ENCODE measurements at regions not wholly inside any gene's neighbourhood (a gene's known extent, or its start where the extent isn't known, plus 50 kb on each side); places are given as distances from the start of the nearest gene placed in this dataset.

- DNase-seq: no peak
Measured at GRCh38 chr7:33728873-33729551, 176.3 kb upstream of the BMPER start.

GRCh38 chr7:33729726-33730125 is 175.6 kb upstream of the BMPER start:
- DNase-seq: no peak

- no peak for DNase-seq
Measured at GRCh38 chr7:33730958-33731357, 174.4 kb upstream of the BMPER start.

DNA sequence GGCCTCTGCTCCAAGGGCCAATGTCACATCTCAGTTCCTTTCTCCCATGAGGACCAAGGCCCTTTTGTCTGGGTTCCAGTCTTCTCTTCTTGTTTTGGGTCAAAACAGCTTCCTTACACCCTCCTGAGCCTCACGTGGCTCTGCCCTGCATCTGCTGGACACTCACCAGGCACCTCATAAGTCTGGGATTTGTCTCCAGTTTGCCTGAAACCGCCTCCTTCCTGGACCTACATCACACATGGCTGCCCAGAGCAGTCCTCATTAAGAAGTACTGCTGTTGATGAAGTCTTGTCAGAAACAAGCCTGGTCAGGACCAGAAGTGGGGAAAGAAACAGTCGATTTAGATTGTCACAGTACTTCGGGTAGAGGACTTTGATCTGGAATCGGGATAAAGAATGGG is 173.4 kb upstream of the BMPER start:
- DNase-seq: no peak

- DNase-seq: no peak
Measured at GRCh38 chr7:33732462-33732861, 172.9 kb upstream of the BMPER start.

DNA sequence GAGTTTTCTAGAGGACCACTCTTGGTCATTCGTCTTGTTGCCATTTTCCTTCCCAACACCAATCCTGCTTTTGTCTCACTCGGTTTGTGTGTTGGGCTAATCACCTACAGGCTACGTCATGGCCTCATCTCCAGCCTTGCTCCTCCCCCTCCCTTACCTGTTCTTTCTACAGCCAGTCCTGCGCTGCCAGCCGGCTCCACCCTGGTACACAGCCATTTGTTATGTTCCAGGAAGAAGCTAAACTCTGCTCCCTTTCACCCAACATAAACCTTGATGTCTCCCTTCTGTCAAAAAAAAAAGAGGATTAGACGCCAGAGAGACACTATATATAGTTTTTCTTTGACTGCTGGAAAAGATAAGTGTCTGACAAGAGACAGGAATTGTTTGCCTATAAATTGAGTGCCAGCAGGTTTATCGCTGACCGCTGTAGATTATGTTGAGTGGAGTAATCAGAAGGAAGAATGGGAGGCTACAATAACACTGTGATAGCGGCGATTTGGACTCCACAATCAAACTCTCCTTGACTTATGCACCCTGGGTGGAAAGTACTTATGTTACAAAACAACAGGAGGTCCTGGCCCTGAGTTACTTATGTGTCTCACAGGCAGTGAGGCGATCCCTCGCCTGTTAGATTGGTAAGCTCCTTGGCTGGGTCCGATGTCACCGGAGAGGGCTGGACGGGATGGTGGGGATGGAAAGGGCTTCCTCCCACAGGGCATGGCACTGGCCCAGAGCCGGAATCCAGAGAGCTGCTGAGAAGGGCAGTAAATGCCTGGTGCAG is 171.3 kb upstream of the BMPER start:
- no peak for DNase-seq

GRCh38 chr7:33735403-33735802 is 169.9 kb upstream of the BMPER start:
- no peak for DNase-seq

- no peak for DNase-seq
Measured at GRCh38 chr7:33736521-33737221, 168.7 kb upstream of the BMPER start.

GRCh38 chr7:33738260-33738935 is 166.9 kb upstream of the BMPER start:
- DNase-seq: no peak

GRCh38 chr7:33739286-33739685 is 166.1 kb upstream of the BMPER start:
- DNase-seq: no peak

- DNase-seq: no peak
Measured at GRCh38 chr7:33742521-33742920, 162.8 kb upstream of the BMPER start.

DNA sequence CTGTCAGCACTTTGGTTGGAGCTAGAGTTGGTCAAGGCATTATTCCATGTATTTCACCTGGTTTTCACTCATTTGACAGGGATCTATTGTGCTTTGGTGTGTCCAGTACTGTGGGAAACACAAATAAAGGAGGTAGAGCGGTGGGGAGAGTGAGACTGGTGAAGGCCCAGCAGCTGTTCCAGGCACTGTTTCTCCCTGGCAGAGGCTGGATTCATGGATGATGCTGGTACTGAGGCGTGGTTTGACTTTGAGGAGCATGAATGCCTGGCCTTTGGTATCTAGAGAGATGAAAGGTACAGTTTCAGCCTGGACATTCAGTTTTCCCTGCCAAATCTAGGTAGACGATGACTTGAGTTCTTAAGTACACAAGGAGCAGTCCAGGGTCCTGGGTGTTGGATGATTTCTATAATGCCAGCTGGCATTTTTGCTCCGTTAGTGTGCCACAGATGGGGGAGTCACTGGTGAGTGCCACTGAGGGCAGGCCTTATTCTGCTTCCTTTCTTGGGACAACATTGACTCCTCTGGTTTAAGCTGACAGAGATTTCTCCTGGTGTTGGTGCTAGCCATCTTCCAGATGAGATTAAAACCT is 162.2 kb upstream of the BMPER start:
- DNase-seq: no peak

- DNase-seq: peak; percentile 52
Measured at GRCh38 chr7:33743594-33743993, 161.7 kb upstream of the BMPER start.

GRCh38 chr7:33744293-33745075 is 160.9 kb upstream of the BMPER start:
- DNase-seq: no peak

GRCh38 chr7:33745934-33746333 is 159.4 kb upstream of the BMPER start:
- DNase-seq: peak; percentile 85

DNA sequence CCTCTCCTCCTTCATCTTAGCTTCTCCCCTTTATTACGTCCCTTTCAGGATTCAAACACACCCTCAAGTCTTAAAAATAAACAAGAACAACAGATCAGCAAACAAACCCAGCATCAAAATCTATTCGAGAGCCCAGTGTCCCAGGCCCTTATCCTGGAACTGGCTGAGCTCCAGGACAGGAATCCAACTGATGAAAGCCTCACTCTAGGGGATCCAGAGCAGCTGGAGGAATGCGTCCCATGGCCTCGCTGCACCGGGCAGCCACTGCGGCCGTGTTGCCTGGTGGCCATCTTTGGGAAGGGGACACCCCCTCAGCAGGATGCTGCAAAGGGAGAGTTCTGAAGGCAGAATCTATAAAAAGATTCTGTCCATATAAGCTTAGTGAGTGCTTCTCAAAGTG is 156.5 kb upstream of the BMPER start:
- peak; percentile 31 for DNase-seq

DNA sequence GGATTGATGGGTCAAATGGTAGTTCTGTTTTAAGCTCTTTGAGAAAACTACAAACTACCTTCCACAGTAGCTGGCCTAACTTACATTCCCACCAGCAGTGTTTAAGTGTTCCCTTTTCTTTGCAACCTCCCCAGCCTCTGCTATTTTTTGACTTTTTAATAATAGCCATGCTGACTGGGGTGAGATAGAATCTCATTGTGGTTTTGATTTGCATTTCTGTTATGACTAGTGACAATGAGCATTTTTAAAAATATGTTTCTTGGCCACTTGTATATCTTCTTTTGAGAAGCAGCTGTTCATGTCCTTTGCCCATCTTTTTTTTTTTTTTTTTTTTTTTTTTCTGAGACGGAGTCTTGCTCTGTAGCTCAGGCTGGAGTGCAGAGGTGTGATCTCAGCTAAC is 155.2 kb upstream of the BMPER start:
- DNase-seq: peak; percentile 92

- DNase-seq: no peak
Measured at GRCh38 chr7:33751443-33751842, 153.9 kb upstream of the BMPER start.

- DNase-seq: peak; percentile 26
Measured at GRCh38 chr7:33753881-33754525, 151.3 kb upstream of the BMPER start.

GRCh38 chr7:33754933-33755928 is 150.1 kb upstream of the BMPER start:
- DNase-seq: no peak

All from fibroblast of skin of back (primary cell).